HCEC 1CT (cell line): ENCODE measurements at regions not wholly inside any gene's neighbourhood (a gene's known extent, or its start where the extent isn't known, plus 50 kb on each side); places are given as distances from the start of the nearest gene placed in this dataset.

Experiments used
- DNase-seq: peaks from one replicate; pipeline ENCODE4 v3.0.0-alpha.2; 2017

DNA sequence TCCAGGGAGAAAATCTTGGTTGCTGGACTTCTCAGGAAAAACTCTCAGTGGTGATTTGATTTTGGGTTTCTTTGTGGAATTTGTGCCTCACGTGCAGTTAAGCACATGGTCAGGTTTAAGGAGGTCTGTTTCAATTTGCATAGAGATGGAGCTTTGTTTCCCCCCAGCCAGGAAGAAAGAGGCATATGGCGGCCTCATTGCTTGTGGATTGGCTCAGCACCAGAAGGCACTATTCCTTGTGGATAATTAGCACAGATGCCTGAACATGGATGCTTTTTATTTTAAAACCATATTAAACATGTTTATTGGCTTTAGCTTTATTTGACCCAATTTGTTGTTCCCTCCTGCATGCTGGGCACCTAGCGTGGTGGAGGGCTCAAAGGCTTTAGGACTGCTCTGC is 125.1 kb upstream of the RGMA start:
- no peak for DNase-seq

DNA sequence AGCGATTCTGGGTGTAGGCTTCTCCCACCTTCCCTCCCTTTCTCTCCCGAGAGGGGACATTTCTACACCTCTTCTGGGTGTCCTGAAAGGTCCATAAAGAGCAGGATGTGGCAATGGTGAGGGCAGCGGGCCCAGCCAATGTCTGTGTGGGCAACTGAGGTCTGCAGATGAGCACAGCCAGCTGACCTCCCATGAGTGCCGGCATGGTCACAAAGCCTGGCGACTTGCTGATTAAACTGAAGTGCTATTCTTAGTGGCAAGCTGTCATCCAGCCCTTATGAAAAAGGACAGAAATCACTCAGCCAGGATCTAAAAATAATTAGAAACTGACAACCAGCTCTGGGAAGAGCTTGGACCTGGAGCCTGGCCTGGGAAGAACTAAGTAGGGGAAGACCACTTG is 124.3 kb upstream of the RGMA start:
- DNase-seq = no peak

DNA sequence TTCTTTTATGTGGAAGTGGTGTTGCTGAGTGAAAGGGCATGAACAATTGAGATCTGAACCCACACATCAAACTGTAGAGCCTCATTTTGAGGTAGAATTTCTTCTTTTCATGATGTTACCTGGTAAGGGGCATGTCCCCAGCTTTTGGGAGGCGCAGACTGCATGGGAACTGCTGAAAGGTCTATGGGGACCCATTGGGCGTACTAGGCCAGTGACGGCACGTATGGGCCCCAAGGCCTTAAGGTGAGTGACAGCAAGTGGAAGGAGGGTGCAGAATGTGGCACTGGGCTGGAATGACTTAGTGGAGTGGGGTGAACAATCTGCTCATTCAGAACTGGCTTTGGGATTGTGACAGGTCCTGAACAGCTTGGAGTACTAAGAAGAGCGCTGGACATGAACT is 123.6 kb upstream of the RGMA start:
- DNase-seq = no peak

DNA sequence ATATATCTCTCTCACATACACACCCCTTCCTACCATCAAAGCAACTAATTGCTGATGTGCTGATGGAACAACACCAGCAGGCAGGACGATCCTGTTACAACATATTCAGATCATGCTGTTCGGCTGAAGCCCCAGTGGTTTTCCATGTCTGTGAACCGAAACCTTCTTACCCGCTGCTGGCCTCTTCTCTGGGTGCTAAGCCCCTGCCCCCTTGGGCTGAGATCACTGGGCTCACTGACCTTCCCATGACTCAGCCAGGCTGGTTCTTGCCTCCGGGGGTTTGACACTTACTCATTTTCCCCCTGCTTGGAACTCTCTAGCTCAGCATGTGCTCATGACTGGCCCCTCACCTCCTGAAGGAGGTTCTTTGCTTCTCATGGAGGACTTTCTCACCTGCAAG is 122.0 kb upstream of the RGMA start:
- no peak for DNase-seq

DNA sequence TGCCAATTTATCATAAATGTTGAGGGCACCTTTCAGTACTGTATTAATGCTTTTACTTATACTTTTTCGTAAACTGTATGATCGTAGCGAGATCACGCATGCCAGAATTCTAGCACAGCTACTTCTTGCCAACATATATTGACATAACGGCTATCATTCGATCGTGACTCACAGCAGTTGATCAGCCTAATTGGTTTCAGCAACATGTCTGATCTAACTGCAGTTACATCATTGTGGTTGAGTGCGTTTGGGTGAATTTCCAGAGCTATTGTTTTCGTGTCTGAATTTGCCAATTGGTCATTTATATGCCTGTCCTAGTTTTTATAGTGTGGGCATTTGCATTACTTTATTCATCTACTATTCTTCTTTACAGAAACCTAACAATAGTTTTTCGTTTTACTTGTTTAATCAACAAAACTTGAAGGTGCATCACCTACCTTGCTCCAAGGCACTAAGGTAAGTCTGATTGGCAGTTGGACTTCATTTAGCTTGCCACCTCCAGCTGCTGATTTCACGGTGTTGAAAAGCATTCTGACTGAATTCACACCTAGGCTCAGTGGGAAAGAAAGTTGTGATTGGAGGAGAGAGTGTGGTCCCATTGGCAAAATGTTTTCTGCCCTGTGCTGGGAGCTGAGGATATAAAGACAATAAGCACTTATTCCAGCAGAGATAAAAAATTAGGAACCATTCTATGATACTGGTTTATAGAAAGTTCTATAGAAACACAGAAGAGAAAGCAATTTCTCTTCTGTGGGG is 120.9 kb upstream of the RGMA start:
- no peak for DNase-seq

DNA sequence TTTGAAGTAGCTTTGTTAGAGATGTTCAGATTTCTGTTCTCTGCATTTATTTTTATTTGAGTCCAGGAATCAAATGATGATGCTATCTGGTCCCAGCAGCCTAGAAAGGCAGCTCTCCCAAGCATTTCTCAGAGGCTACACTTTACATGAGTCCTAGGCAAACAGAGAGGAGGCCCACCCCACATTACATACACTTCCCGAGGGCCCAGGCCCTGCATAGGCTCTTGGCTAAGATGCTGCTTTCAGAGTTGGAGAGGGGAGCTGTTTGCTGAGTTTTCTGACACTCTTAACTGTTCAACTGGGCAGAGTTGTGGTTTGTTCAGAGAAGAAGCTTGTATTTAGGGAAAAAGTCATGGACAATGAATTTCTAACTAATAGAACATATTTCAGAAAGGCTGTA is 117.9 kb upstream of the RGMA start:
- no peak for DNase-seq

DNA sequence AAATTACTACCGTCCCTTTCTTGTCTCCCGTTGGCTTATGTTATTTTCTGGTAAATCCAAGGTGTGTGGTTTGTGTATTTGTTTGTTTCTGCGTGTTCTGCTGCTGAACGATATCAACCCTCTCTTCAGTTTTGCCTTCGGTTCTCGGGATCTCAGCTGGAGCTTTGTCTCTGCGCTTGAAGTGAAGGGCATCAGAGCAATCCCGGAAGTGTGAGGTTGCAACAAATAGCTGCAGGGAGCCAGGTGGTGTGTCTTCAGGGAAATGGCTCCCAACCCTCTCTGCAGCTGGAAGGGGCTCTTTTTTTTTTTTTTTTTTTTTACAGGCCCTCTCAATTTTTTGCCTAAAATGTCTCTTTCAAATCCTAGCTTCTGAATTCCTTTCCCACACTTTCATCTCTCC is 116.4 kb upstream of the RGMA start:
- DNase-seq = no peak

DNA sequence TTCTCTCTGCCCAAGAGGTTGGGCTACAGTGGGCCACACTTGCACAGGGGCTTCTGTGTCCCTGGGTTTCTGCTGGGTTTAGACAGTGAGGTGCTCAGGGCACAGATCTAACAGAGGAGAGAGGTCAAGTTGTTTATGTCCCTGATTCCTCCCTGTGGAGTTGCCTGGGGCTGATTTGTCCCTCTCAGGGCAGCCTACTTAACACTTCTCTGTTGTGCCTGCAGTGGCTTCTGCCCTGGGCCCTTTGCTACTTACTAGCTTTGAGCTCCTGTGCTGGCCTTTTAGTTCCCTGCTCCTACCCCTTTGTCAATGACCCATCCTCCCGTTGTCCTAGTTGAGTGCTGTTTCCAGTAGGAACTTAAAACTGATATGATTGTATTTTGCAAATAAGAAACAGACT is 114.0 kb upstream of the RGMA start:
- no peak for DNase-seq

DNA sequence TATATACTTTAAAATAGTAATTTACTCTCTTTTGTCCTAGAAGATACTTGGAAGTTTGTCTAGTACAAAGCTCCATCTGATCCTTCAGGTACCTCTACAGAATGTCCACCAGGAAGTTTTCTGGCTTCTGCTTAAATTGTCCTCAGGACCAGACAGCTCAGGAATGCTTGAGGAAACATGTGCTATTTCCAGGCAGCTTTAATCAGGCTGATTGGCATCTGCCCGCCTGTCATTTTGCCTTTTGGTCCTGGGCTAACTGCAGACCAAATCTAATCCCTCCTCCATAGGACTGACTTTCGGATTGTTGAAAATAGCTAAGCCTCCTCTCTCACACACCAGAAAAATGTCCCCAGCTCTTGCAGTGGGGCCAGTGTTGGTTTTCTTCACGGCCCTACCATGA is 113.4 kb upstream of the RGMA start:
- no peak for DNase-seq

DNA sequence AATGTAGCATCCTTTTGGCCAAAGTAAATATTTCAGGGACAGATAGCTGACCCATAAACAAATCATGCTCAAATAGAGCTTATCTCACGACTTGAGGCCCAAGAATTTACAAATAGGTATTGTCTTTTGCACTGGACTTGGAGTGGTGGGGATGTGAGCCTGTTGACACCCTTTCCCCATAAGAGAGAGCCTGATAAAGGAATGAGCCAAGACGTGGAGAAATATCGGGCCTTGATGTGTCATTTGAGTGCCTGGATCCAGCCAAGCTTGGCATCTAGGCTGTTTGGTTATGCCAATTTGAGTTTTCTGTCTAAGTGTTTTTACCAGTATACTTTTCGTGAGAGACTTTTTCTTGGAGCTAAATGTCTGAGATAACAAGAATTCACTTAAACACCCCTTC is 112.9 kb upstream of the RGMA start:
- no peak for DNase-seq

DNA sequence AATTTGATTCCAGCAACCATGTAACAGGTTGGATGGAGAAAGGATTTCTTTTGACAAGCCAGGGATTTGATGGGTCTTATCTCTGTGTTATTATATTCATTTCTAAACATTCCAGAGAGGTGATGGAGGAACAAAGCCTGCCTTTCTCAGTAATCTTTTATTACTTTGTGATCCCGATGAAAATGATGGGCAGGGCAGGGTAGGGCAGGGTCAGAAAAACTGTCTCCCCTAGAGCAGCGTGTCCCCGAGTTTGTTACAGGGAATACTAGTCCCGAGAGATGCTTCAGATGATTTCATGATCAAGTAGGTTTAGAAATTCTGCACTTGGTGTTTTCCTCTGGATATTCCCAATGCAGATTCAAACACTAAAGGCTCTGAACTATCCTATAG is 111.8 kb upstream of the RGMA start:
- DNase-seq = no peak

DNA sequence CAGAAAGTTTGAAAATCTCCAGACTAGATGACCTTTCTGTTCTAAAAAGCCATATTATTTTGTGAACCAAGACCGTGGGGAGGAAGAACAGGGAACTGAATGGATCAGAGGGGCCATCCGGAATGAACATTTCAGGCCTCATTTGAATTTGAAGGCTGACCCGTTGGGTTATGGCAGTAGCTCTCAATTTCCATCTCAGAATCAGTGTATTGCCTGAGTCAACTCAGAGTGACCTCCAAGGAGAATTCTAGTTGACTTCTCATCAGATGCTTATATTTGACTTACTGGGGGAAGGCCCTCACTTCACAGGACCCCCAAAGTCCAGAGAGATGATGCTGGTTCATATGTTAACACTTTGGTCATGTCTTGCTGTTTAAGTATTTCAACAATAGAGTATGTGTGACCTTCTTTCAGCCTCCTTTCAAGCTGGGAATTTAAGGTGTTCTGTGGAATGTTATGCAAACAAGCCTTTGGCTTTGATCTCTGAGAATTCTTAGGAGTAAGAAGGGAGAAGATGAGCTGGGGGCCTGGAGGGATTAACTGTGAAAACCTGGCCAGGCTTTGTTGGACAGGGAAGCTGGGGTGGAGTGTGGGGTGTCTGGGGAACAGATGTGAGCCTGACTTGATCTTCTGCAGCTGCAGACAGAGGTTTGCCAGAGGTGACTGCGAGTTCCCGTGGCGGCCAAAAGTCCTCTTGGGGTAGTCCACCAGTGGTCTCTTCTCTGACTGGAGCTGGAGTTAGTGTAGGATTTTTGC is 111.2 kb upstream of the RGMA start:
- DNase-seq = no peak

DNA sequence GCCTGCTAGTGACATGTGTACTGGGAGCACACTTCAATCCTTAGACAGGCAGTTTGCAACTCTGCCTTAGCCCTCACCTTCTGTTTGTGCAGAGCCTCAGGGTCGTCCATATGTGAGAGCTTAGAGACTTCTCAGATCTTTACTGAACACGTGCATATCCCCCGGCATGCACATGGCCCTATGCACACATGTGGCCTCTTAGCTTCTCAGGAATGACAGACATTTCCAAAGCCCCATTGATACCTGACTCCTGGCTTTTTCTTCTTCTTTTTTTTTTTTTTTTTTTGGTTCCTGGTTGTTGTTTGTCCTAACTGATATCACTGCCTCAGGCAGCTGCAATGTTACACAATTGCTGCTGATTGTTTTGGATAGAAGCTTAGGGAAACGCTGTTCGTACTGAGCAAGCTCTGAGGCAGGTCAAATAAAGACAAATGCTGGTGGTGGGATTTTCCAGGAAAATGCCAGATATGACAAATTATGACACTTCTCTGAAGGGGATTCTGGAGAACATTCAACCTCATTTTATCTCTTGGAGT is 107.2 kb upstream of the RGMA start:
- DNase-seq = no peak

DNA sequence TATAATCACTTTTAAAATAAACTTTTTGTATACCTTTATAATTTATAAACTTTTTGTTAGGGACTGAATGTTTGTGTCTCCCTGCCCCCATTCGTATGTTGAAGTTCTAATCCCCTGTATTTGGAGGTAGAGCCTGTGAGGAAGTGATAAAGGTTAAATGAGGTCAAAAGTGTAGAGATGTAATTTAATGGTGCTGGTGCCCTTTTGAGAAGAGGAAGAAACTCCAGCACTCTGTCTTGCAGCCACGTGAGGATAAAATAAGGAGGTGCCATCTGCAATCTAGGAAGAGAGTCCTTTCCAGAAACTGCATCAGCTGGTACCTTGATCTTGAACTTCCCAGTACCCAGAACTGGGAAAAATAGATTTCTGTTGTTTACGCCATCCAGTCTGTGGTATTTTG is 106.1 kb upstream of the RGMA start:
- DNase-seq = no peak

DNA sequence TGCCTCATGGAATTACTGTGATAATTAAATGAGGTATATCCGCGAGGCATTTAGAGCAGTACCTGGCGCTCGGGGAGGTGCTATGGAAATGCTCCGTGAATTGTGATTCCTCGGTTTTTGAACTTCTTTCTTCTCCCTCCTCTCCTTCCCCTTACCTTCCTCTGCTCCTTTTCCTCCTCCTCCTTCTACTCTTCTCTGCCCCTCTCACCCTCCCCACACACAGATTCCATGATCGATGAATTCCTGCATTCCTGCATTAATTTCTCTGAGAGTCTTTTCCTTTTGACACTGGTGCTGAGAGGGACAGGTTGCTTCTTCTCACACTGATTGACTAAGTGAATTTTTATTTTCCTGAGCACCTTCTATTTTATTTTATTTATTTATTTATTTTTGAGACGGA is 101.2 kb upstream of the RGMA start:
- DNase-seq = no peak

DNA sequence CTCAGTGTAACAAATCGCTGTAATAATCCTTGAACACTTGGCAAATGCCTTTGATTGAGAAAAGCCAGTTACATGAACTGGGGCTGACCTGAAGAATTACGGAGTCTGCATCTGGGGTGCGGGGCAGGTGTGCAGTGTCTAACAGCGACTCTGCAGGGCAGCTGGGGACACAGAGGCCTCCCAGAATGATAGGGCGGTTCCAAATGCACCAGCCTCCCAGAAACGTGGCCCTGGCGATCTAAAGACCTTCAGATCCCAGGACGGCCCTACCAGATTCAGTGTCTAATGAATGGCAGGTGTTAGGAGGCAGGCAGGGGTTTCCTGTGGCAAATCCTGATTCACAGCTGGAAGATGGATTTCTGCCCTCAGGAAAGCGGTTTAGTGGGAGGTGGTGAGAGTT is 100.5 kb upstream of the RGMA start:
- no peak for DNase-seq

DNA sequence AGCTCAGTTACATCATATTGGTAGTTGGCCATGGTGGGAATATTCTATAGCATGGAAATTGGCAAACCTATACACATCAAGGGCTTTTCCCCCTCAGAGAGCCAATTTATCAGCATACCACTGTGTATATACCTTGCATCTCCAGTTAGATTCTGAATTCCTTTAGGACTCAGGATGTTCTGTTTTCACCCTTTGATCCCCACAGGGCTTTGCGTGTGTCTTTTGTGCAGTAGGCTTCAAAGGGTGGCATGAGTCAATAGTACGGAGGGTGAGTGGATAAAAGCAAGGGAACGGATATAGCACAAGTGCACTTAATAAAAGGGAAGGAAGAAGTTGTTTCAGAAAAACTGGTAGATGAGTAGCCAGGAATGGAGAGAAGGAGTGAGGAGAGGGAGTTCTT is 99.2 kb upstream of the RGMA start:
- no peak for DNase-seq

DNA sequence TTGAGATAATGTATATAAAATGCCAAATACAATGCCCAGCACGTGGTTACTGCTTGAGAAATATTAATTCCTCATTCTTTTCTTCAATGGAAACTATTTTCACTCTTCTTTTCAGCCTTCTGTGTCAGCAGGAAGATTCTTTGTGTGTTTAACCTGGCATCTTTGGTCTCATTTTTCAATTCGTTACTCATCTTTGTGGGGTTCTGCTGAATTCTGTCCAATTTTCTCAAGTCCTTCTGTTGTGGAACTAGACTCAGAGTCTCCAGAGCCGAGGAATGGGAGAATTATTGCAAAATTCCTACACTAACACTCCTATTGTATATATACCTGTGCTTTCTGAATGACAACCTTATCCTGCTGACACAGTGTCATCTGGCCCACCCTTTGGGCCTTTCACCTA is 96.8 kb upstream of the RGMA start:
- DNase-seq = no peak

DNA sequence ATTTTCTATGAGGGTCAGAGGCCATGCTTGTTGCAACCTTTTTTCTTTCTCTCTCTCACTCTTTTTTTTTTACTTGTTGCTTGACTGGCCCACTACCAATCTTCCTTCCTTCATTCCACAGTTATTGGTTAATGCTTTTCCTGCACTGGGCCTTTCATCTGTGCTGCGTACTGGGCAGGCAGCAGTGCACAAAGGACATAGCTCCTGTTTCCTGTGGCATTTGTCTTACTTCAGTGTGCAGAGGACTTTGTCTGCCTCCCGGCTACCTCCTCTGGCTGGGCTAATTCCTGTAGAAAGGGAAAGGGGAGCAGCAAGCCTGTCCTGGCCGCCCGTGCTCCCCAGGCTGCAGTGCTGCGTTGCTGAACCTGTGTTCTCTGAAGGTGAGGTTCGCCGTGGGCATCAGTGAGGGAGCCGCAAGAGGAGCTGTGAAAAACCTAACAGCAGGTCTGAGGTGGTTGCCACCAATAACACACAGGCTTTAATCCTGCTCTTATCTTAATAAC is 93.7 kb upstream of the RGMA start:
- DNase-seq = no peak

DNA sequence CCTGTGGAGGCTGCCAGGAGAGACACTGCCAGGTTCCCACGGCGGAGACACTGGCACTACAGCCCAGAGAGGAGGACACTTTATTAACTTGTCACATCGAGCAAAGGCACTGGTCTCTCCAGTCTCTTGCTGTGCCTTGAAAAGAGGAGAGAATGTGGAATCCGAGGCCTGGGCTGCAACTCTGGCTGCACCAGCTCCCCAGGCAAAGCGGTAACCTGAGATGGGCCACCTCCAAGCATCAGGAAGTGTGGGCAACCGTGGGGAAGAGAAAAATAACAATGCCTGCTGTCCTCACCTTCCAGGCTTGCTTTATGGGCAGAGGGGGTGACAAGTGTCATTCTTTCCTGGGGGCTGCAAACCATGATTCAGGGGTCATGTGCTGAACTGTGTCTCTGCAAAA is 91.6 kb upstream of the RGMA start:
- no peak for DNase-seq

DNA sequence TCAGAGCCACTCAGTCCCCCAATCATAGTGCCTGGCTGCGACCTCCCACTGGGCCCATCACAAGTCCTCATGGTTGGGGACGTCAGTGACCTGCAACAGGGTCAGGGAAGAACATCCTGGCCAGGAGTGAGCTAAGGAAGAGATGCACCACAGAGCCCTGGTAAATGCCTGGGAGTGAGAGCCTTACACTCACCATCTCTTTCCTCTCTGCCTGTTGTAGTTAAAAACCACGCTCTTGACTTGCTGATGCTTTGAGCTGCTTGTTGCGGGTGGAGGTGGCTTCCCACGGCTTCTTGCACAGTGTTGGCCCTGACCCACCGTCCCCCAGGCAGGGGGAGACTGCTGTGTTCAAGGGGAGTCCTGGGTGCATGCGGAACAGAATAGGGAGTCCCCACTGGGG is 91.1 kb upstream of the RGMA start:
- DNase-seq = no peak

DNA sequence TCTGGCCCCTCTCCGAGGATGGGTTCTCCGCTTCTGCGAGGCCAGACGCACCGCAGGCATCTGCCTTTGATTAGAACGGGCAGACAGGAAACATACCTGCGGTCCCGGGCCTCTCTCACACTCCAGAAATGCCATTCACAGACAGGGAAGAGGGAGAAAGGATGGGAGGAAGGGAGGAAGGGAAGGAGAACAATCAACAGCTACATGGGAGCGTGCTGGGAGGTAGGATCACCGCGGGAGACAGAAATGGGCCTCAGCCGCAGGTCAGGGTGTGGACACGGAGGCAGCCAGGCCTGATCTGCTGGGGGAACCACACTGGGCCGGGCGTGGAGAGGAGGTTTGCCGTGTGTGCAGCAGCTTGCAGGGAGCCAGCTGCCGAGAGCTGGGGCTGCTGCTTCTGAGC is 90.7 kb upstream of the RGMA start:
- no peak for DNase-seq

DNA sequence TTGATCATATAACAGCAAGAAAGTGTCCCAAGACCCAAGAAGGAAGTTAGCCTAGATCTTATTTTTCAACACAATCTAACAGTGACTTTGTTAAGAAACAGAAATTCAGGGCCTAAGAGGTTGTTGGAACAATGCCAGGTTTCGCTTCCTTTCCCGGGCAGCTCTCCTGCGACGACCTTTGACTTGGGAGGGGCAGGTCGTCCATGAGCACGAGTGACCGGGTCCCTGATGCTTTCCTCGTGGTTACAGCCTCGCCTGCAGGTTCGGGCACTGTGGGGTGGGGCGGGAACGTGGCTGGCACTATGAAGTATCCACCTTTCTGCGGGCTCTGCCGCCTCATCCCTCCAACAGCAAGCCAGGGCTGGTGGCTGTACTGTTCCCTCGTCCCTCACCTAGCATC is 90.1 kb upstream of the RGMA start:
- DNase-seq = no peak

DNA sequence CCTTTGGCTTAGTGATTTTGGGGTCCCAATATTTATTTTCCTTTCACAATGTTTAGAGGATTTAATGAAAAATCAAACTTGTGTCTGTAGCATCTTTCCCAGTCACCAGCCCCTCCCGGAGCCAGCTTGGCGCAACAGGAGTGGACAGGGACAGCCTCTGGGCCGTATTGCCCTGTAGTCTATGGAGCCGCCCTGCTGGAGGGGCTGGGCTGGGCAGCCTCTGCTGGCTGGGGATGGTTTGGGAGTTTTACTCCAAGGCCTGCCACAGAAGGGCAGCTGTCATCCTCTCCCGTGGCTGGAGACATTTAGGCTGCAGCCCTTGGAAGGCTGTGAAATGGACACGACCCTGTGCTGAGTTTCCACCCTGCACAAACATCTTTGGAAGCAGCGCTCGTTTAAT is 89.4 kb upstream of the RGMA start:
- no peak for DNase-seq

DNA sequence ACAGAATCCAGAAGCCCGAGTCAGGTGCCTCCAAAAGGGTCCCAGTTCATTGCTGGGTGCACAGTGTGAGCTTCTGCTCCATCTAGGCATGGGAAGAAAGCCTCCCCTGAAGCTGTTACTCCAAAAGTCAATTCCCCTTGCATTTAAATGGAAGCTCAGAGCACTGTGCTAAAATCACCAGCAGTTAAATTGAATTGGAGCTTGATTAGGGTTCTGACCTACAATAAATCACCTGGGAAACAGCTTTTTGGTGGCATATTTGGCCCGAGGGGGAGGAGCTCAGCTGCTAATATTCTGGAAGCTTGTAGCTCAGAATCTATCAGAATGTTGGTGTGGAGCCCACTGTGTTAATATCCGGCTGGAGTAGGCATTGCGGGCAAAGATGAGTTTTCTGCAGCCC is 87.1 kb upstream of the RGMA start:
- no peak for DNase-seq
